OCI-LY7 (cell line): ENCODE measurements at regions not wholly inside any gene's neighbourhood (a gene's known extent, or its start where the extent isn't known, plus 50 kb on each side); places are given as distances from the start of the nearest gene placed in this dataset.

ENCODE experiments used
- CTCF ChIP-seq: fragments of 200-600 bp; sonication (generic); conservative IDR thresholded peaks from 2 replicates; pipeline ENCODE4 v1.5.1; 2014; ENCODE audit warnings: mild to moderate bottlenecking, antibody characterized with exemption, low read length, moderate library complexity, mixed read lengths
- EZH2phosphoT487 ChIP-seq: fragments of 200-600 bp; sonication (generic); IDR thresholded peaks from 2 replicates; pipeline ENCODE4 v1.6.1; 2018; ENCODE audit warnings: low read depth, borderline replicate concordance, mild to moderate bottlenecking, mixed run types, antibody characterized with exemption, low read length, moderate library complexity, mixed read lengths

- TF ChIP-seq CTCF (no peak), EZH2phosphoT487 (no peak)
Measured at GRCh38 chr3:115292131-115292530, 145.0 kb upstream of the ZBTB20 start.
